HepG2 (cell line): ENCODE measurements at regions not wholly inside any gene's neighbourhood (a gene's known extent, or its start where the extent isn't known, plus 50 kb on each side); places are given as distances from the start of the nearest gene placed in this dataset.

Source experiments
- ATAC-seq: fragments of 200-7000 bp; cut with Tn5 transposase; 3 replicates; pipeline ENCODE4 v1.9.1; 2020; ENCODE audit warnings: mild to moderate bottlenecking, moderate library complexity
- BruUV-seq: library from RNA; stranded (reverse); fragments of 400-500 nt; replicated peaks from 2 replicates; lab custom pipeline; 2021; lab: Mats Ljungman, UMichigan
- CTCF ChIA-PET: fragments of 300-600 bp; formaldehyde crosslinking; extraction: SDS; loops from one replicate; lab custom pipeline; 2021; ENCODE audit warnings: low total read pairs, inconsistent platforms, low intra/inter-chr PET ratio; lab: Yijun Ruan, JAX
- POLR2A ChIA-PET: fragments of 350-600 bp; sonication (Branson Sonifier 250); formaldehyde crosslinking; loops from one replicate; lab custom pipeline; 2020; ENCODE audit warnings: antibody characterized with exemption, inconsistent platforms; lab: Yijun Ruan, JAX
- DNase-seq: peaks from one replicate; pipeline ENCODE4 v3.0.0-alpha.2; 2015; ENCODE audit warnings: low spot score
- FAIRE-seq: peaks from 3 replicates; lab custom pipeline; 2011; peaks lifted over from hg19 to GRCh38; lab: Jason Lieb, UNC
- H2AFZ ChIP-seq: one replicate; pipeline ENCODE4 v1.6.1; 2011; ENCODE audit warnings: low read length, inconsistent platforms
- H3K27ac ChIP-seq: fragments of 300-600 bp; 3 replicates; pipeline ENCODE4 v1.8.0; 2011; ENCODE audit warnings: mixed run types, mild to moderate bottlenecking, mixed read lengths, low read length, inconsistent platforms; ENCODE audit not compliant: insufficient read depth; ENCODE audit errors: extremely low read length
- H3K27me3 ChIP-seq, 2 experiments: fragments of 200-600 bp in 1 of 2; 2 replicates in 1 of 2; 3 replicates in 1 of 2; pipeline versions ENCODE4 v1.6.0 to v1.8.0; 2011; ENCODE audit warnings: low read length in 2 of 2, mild to moderate bottlenecking in 2 of 2, moderate library complexity in 2 of 2, inconsistent platforms in 1 of 2; ENCODE audit not compliant: insufficient read depth in 2 of 2, control insufficient read depth in 1 of 2
- H3K36me3 ChIP-seq, 2 experiments: fragments of 200-600 bp in 1 of 2; replicated peaks in 1 of 2; 2 replicates in 1 of 2; 3 replicates in 1 of 2; pipeline versions ENCODE4 v1.5.1 to v1.8.0; 2011; ENCODE audit warnings: low read length in 2 of 2, inconsistent platforms in 1 of 2; ENCODE audit not compliant: insufficient read depth in 2 of 2, control insufficient read depth in 1 of 2
- H3K4me1 ChIP-seq: 2 replicates; pipeline ENCODE4 v1.5.1; 2012; ENCODE audit warnings: low read length, inconsistent platforms; ENCODE audit not compliant: insufficient read depth
- H3K4me2 ChIP-seq: 2 replicates; pipeline ENCODE4 v1.6.0; 2011; ENCODE audit warnings: low read depth, low read length, inconsistent platforms
- H3K4me3 ChIP-seq, 3 experiments: fragments of 200-600 bp in 1 of 3; sonication (generic), shearing (Covaris generic) in 1 of 3; replicated peaks in 1 of 3; 2 replicates each; pipeline ENCODE4 v1.5.1; 2011 to 2016; ENCODE audit warnings: low read length in 3 of 3, inconsistent platforms in 2 of 3, low read depth in 2 of 3, mild to moderate bottlenecking in 2 of 3, control low read depth in 1 of 3, mixed read lengths in 1 of 3; ENCODE audit not compliant: insufficient read depth in 1 of 3
- H3K79me2 ChIP-seq: one replicate; pipeline ENCODE4 v1.6.1; 2011; ENCODE audit warnings: low read length, inconsistent platforms; ENCODE audit not compliant: insufficient read depth
- H3K9ac ChIP-seq: 2 replicates; pipeline ENCODE4 v1.6.0; 2011; ENCODE audit warnings: mild to moderate bottlenecking, low read depth, low read length, inconsistent platforms; ENCODE audit not compliant: insufficient read depth
- H3K9me3 ChIP-seq: 2 replicates; pipeline ENCODE4 v1.5.1; 2012; ENCODE audit warnings: mild to moderate bottlenecking, low read length
- H4K20me1 ChIP-seq: 2 replicates; pipeline ENCODE4 v1.6.0; 2011; ENCODE audit warnings: inconsistent platforms, mild to moderate bottlenecking, low read length, moderate library complexity; ENCODE audit not compliant: insufficient read depth
- BATF2 ChIP-seq: sonication (generic); formaldehyde crosslinking; IDR thresholded peaks from 2 replicates; pipeline ENCODE4 v1.8.0; 2022; ENCODE audit warnings: mild to moderate bottlenecking, missing genetic modification reagents, moderate library complexity
- CEBPB ChIP-seq: IDR thresholded peaks from 2 replicates; pipeline ENCODE4 v1.6.1; 2011; ENCODE audit warnings: low read depth, low read length, improper control_type of control experiment, borderline replicate concordance
- CEBPG ChIP-seq: IDR thresholded peaks from 2 replicates; pipeline ENCODE4 v1.6.1; 2016
- E2F2 ChIP-seq: sonication (generic); formaldehyde crosslinking; IDR thresholded peaks from 2 replicates; pipeline ENCODE4 v1.4.0; 2020; ENCODE audit warnings: missing genetic modification reagents, borderline replicate concordance
- ELF1 ChIP-seq: sonication (generic); formaldehyde crosslinking; IDR thresholded peaks from 2 replicates; pipeline ENCODE4 v1.4.0; 2020; ENCODE audit warnings: missing genetic modification reagents
- ISX ChIP-seq: sonication (generic); formaldehyde crosslinking; conservative IDR thresholded peaks from 2 replicates; pipeline ENCODE4 v1.5.0; 2020; ENCODE audit warnings: missing genetic modification reagents
- KAT2B ChIP-seq: fragments of 150-350 bp; IDR thresholded peaks from 2 replicates; pipeline ENCODE4 v1.6.1; 2014; ENCODE audit warnings: low read depth, low read length, borderline replicate concordance
- KLF13 ChIP-seq: sonication (generic); formaldehyde crosslinking; IDR thresholded peaks from 2 replicates; pipeline ENCODE4 v1.4.0; 2020; ENCODE audit warnings: mild to moderate bottlenecking, missing genetic modification reagents
- MTF2 ChIP-seq: sonication (generic); formaldehyde crosslinking; IDR thresholded peaks from 2 replicates; pipeline ENCODE4 v1.5.0; 2020; ENCODE audit warnings: missing genetic modification reagents, borderline replicate concordance
- RCOR2 ChIP-seq: IDR thresholded peaks from 2 replicates; pipeline ENCODE4 v1.6.1; 2016; ENCODE audit warnings: missing biosample characterization, missing genetic modification reagents
- ZIK1 ChIP-seq: sonication (generic); formaldehyde crosslinking; IDR thresholded peaks from 2 replicates; pipeline ENCODE4 v1.5.0; 2020; ENCODE audit warnings: mild to moderate bottlenecking, low read depth, missing genetic modification reagents, borderline replicate concordance
- ZNF20 ChIP-seq: sonication (generic); formaldehyde crosslinking; IDR thresholded peaks from 2 replicates; pipeline ENCODE4 v1.4.0; 2020; ENCODE audit warnings: mild to moderate bottlenecking, moderate library complexity, missing genetic modification reagents
- ZNF232 ChIP-seq: sonication (generic); formaldehyde crosslinking; IDR thresholded peaks from 2 replicates; pipeline ENCODE4 v1.4.0; 2020; ENCODE audit warnings: missing genetic modification reagents, borderline replicate concordance
- ZNF354B ChIP-seq: sonication (generic); formaldehyde crosslinking; IDR thresholded peaks from 2 replicates; pipeline ENCODE4 v1.8.0; 2022; ENCODE audit warnings: mild to moderate bottlenecking, missing genetic modification reagents
- ZNF816 ChIP-seq: sonication (generic); formaldehyde crosslinking; IDR thresholded peaks from 2 replicates; pipeline ENCODE4 v1.8.0; 2022; ENCODE audit warnings: missing genetic modification reagents, mild to moderate bottlenecking, borderline replicate concordance
- ZNF841 ChIP-seq: sonication (generic); formaldehyde crosslinking; IDR thresholded peaks from 2 replicates; pipeline ENCODE4 v1.8.1; 2023; ENCODE audit warnings: missing genetic modification reagents, borderline replicate concordance
- in situ Hi-C: cut with HindIII; loops from 2 replicates; pipeline ENCODE4 v1.10.0; 2017; ENCODE audit warnings: low pct_unique_long_range_greater_than_20kb; ENCODE audit not compliant: extremely low pct_ligation_motif_present
- intact Hi-C: fragments of 100-400 bp; cut with micrococcal nuclease; formaldehyde crosslinking; loops from one replicate; pipeline ENCODE4 v1.10.0; 2022; ENCODE audit not compliant: unreplicated experiment

- no peaks in the 10 kb centered on the region for H3K36me3 ChIP-seq
- ChIA-PET POLR2A (no interaction called here), CTCF (no interaction called here)
- in situ Hi-C loops = no loop called here
- H3K79me2 ChIP-seq = no peaks in the 10 kb centered on the region
- FAIRE-seq = no peak
- no peak overlapping the region for H3K27ac ChIP-seq
- H3K4me3 ChIP-seq = no peak overlapping the region
- H2AFZ ChIP-seq = no peak overlapping the region
- no peak overlapping the region for H3K4me2 ChIP-seq
- TF ChIP-seq ZNF354B (CRISPR knock-in tag) (no peak), ZNF20 (CRISPR knock-in tag) (no peak), ZNF816 (no peak), BATF2 (no peak), KAT2B (no peak), ELF1 (CRISPR knock-in tag) (no peak), ZNF232 (no peak), ZIK1 (no peak), MTF2 (CRISPR knock-in tag) (no peak), CEBPB (no peak), CEBPG (CRISPR knock-in tag) (no peak), E2F2 (CRISPR knock-in tag) (no peak), ISX (CRISPR knock-in tag) (no peak), ZNF841 (no peak), KLF13 (CRISPR knock-in tag) (no peak), RCOR2 (CRISPR knock-in tag) (no peak)
- TF ChIP-seq, all 625 proteins: peak for 0
- no TSS peak for BruUV-seq
- Histone ChIP-seq H4K20me1 (no peaks in the 10 kb centered on the region), H3K9ac (no peak overlapping the region), H3K4me1 (no peaks in the 10 kb centered on the region), H3K9me3 (no peaks in the 10 kb centered on the region), H3K27me3 (no peaks in the 10 kb centered on the region)
- intact Hi-C loops = no loop called here
- ATAC-seq (no peak), DNase-seq (no peak)
Measured at GRCh38 chr1:197848350-197848749, 54.1 kb upstream of the C1orf53 start.
